ENCODE measurements at regions not wholly inside any gene's neighbourhood (a gene's known extent, or its start where the extent isn't known, plus 50 kb on each side); places are given as distances from the start of the nearest gene placed in this dataset.

DNA sequence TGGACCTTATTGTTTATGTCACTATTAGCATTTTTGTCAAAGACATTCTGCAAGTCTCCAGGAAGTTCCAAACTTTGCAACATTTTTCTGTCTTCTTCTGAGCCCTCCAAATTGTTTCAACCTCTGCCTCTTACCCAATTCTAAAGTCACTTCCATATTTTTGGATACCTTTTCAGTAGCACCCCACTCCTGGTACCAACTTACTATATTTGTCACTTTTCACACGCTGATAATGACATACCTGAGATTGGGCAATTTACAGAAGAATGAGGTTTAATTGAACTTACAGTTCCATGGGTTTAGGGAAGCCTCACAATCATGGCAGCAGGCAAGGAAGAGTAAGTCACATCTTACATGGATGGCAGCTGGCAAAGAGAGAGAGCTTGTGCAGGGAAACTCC lies 1206.5 kb upstream of the EPHA6 start:
- WGBS (ENCODE audit: insufficient coverage): no CpG with 5 or more reads among the region's 1 CpG
- Histone ChIP-seq H3K36me3 (ENCODE audit: control insufficient read depth, insufficient read depth, low read length) (no peaks in the 10 kb centered on the region), H3K27me3 (ENCODE audit: control insufficient read depth, insufficient read depth, low read length) (no peaks in the 10 kb centered on the region), H3K27ac (ENCODE audit: low read length) (no peak overlapping the region), H3K4me1 (ENCODE audit: control insufficient read depth, insufficient read depth, low read length) (no peaks in the 10 kb centered on the region), H3K9me3 (ENCODE audit: control insufficient read depth, insufficient read depth, low read length) (peaks cover 14% of the 10 kb centered on the region), H3K4me3 (ENCODE audit: low read length) (no peak overlapping the region)
- Mint-ChIP-seq H3K36me3 (peaks cover 20% of the 10 kb centered on the region), H3K4me1 (no peaks in the 10 kb centered on the region), H3K4me3 (no peak overlapping the region), H3K27me3 (ENCODE audit: low read depth in 2 of 2) (no peaks in the 10 kb centered on the region), H3K27ac (no peak overlapping the region), H3K9me3 (peaks cover 25 to 30% of the 10 kb centered on the region in 2 donors)
- intact Hi-C loops (cut with micrococcal nuclease): no loop called here
- TF ChIP-seq, protein P1, sequence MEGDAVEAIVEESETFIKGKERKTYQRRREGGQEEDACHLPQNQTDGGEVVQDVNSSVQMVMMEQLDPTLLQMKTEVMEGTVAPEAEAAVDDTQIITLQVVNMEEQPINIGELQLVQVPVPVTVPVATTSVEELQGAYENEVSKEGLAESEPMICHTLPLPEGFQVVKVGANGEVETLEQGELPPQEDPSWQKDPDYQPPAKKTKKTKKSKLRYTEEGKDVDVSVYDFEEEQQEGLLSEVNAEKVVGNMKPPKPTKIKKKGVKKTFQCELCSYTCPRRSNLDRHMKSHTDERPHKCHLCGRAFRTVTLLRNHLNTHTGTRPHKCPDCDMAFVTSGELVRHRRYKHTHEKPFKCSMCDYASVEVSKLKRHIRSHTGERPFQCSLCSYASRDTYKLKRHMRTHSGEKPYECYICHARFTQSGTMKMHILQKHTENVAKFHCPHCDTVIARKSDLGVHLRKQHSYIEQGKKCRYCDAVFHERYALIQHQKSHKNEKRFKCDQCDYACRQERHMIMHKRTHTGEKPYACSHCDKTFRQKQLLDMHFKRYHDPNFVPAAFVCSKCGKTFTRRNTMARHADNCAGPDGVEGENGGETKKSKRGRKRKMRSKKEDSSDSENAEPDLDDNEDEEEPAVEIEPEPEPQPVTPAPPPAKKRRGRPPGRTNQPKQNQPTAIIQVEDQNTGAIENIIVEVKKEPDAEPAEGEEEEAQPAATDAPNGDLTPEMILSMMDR (IDR thresholded peaks at IDR 0.05): no peak
- ATAC-seq: no peak
- DNase-seq: no peak

DNA sequence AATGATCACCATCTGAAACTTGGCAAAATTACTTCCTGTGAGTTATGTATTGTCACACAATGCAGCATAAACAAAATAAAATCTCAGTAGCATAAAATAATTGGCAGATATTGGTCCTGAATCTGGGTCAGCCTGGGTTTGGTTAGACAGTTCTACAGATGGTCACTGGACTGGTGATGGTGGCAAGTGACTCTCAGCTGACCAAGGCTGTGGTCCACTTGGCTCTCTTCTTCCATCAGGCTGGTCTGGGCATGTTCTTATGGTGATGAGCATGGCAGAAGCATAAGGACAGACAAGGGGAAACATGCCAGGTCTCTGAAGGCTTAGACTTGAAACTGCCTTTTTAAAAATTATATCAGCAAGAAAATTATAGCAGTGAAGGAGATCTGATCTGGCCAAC lies 1205.0 kb upstream of the EPHA6 start:
- Mint-ChIP-seq H3K9me3 (peaks cover 18 to 23% of the 10 kb centered on the region in 2 donors), H3K4me1 (no peaks in the 10 kb centered on the region), H3K27me3 (ENCODE audit: low read depth in 2 of 2) (no peaks in the 10 kb centered on the region), H3K4me3 (no peak overlapping the region), H3K36me3 (peaks cover 20% of the 10 kb centered on the region), H3K27ac (no peak overlapping the region)
- Histone ChIP-seq H3K4me1 (ENCODE audit: control insufficient read depth, insufficient read depth, low read length) (no peaks in the 10 kb centered on the region), H3K27me3 (ENCODE audit: control insufficient read depth, insufficient read depth, low read length) (no peaks in the 10 kb centered on the region), H3K27ac (ENCODE audit: low read length) (no peak overlapping the region), H3K36me3 (ENCODE audit: control insufficient read depth, insufficient read depth, low read length) (no peaks in the 10 kb centered on the region), H3K4me3 (ENCODE audit: low read length) (no peak overlapping the region), H3K9me3 (ENCODE audit: control insufficient read depth, insufficient read depth, low read length) (peaks cover 14% of the 10 kb centered on the region)
- DNase-seq (no peak), ATAC-seq (no peak)
- intact Hi-C loops (cut with micrococcal nuclease): no loop called here
- TF ChIP-seq, protein P1 (IDR thresholded peaks at IDR 0.05): no peak

DNA sequence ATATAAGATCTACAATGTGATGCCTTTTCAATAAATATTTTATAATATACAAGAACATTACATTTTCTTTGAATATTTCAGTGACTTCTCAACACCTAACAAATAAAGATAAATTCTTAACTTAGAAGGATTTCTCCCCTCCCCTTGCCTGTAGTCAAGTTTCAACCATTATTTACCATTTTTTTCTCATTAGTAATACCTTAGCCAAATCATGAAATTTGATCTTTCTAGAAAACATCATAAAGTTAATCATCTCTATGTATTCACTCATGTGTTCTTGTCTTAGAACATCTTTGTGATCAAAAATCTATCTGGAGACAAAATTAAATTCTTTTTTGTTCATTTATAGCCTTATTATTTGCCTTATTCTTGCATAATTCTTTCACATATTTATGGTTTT lies 1201.8 kb upstream of the EPHA6 start:
- Histone ChIP-seq H3K4me3 (ENCODE audit: low read length) (no peak overlapping the region), H3K36me3 (ENCODE audit: control insufficient read depth, insufficient read depth, low read length) (no peaks in the 10 kb centered on the region), H3K9me3 (ENCODE audit: control insufficient read depth, insufficient read depth, low read length) (peaks cover 6% of the 10 kb centered on the region), H3K4me1 (ENCODE audit: control insufficient read depth, insufficient read depth, low read length) (no peaks in the 10 kb centered on the region), H3K27ac (ENCODE audit: low read length) (no peak overlapping the region), H3K27me3 (ENCODE audit: control insufficient read depth, insufficient read depth, low read length) (no peaks in the 10 kb centered on the region)
- TF ChIP-seq, protein P1 (IDR thresholded peaks at IDR 0.05): no peak
- intact Hi-C loops (cut with micrococcal nuclease): no loop called here
- no peaks in the 10 kb centered on the region for H3K27me3 Mint-ChIP-seq (ENCODE audit: low read depth in 2 of 2)
- no peak overlapping the region for H3K27ac Mint-ChIP-seq
- H3K4me1 Mint-ChIP-seq: no peaks in the 10 kb centered on the region
- ATAC-seq (no peak), DNase-seq (no peak)
- peaks cover 19 to 23% of the 10 kb centered on the region in 2 donors for H3K9me3 Mint-ChIP-seq
- H3K4me3 Mint-ChIP-seq: no peak overlapping the region
- peaks cover 13% of the 10 kb centered on the region for H3K36me3 Mint-ChIP-seq

DNA sequence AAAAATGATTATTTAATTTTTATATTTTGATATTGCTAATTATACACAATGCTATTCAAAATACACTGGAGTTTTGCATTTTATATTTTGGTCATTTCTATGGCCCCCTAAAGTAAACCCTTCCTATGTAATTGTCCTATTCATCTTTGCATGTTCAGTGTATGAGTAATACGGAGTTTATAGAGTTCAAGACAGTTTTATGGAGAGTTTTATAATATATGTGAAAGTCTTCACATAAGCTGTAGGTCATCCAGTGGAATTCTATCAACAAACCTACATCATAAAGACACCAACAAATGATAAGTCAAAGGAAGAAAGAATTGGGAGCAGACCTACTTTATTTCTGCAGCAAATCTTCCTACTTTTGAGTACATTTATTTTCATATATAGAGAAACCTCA lies 1200.4 kb upstream of the EPHA6 start:
- Histone ChIP-seq H3K4me1 (ENCODE audit: control insufficient read depth, insufficient read depth, low read length) (no peaks in the 10 kb centered on the region), H3K27me3 (ENCODE audit: control insufficient read depth, insufficient read depth, low read length) (no peaks in the 10 kb centered on the region), H3K27ac (ENCODE audit: low read length) (no peak overlapping the region), H3K9me3 (ENCODE audit: control insufficient read depth, insufficient read depth, low read length) (no peaks in the 10 kb centered on the region), H3K4me3 (ENCODE audit: low read length) (no peak overlapping the region), H3K36me3 (ENCODE audit: control insufficient read depth, insufficient read depth, low read length) (no peaks in the 10 kb centered on the region)
- Mint-ChIP-seq H3K9me3 (peaks cover 18 to 20% of the 10 kb centered on the region in 2 donors), H3K27me3 (ENCODE audit: low read depth in 2 of 2) (no peaks in the 10 kb centered on the region), H3K4me1 (no peaks in the 10 kb centered on the region), H3K27ac (no peak overlapping the region), H3K4me3 (no peak overlapping the region), H3K36me3 (peaks cover 9% of the 10 kb centered on the region)
- DNase-seq: no peak
- TF ChIP-seq, protein P1 (IDR thresholded peaks at IDR 0.05): no peak
- no peak for ATAC-seq
- no CpG with 5 or more reads among the region's 1 CpG for WGBS (ENCODE audit: insufficient coverage)
- intact Hi-C loops (cut with micrococcal nuclease): no loop called here

All from natural killer cell (primary cell).